ENCODE measurements at regions not wholly inside any gene's neighbourhood (a gene's known extent, or its start where the extent isn't known, plus 50 kb on each side); places are given as distances from the start of the nearest gene placed in this dataset.

- Histone ChIP-seq H3K27ac (no peak overlapping the region), H3K4me1 (no peaks in the 10 kb centered on the region), H3K4me3 (no peak overlapping the region), H3K27me3 (no peaks in the 10 kb centered on the region), H3K9me3 (no peaks in the 10 kb centered on the region), H3K36me3 (no peaks in the 10 kb centered on the region)
- no peak for ATAC-seq
- 20 to 28% methylated on average over 1 of the region's 1 CpG for WGBS, 2 donors (ENCODE audit: low coverage in 1 of 2)
- TF ChIP-seq, protein P1, sequence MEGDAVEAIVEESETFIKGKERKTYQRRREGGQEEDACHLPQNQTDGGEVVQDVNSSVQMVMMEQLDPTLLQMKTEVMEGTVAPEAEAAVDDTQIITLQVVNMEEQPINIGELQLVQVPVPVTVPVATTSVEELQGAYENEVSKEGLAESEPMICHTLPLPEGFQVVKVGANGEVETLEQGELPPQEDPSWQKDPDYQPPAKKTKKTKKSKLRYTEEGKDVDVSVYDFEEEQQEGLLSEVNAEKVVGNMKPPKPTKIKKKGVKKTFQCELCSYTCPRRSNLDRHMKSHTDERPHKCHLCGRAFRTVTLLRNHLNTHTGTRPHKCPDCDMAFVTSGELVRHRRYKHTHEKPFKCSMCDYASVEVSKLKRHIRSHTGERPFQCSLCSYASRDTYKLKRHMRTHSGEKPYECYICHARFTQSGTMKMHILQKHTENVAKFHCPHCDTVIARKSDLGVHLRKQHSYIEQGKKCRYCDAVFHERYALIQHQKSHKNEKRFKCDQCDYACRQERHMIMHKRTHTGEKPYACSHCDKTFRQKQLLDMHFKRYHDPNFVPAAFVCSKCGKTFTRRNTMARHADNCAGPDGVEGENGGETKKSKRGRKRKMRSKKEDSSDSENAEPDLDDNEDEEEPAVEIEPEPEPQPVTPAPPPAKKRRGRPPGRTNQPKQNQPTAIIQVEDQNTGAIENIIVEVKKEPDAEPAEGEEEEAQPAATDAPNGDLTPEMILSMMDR (IDR thresholded peaks at IDR 0.05), result no peak
- TF ChIP-seq POLR2AphosphoS5 (IDR thresholded peaks at IDR 0.05) (no peak), EP300 (IDR thresholded peaks at IDR 0.05) (no peak), POLR2A (IDR thresholded peaks at IDR 0.05) (no peak)
Measured at GRCh38 chr4:66589183-66589582, 918.9 kb upstream of the EPHA5 start.

DNA sequence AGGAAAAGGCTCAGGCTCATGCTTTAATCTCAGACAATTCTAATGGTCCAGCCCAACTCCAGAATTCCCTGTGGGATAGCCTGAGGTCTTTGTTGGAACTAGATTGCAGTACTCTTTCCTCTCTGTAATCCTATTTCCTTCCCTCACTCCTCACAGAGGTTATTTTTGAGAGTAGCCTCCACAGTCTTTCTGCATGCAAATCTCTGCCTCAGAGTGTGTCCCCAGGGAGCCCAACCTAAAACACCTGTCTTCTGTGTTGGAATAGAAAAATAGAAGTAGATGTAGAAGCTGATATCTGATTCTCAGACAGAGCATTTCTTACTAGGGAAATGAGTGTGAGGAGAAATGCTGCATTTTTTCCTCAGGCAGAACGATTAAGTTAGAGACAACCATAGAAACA is 915.5 kb upstream of the EPHA5 start:
- no peaks in the 10 kb centered on the region for H3K4me1 ChIP-seq
- ATAC-seq, result no peak
- H3K36me3 ChIP-seq, result no peaks in the 10 kb centered on the region
- H3K4me3 ChIP-seq, result no peak overlapping the region
- H3K27me3 ChIP-seq, result no peaks in the 10 kb centered on the region
- no peaks in the 10 kb centered on the region for H3K9me3 ChIP-seq
- H3K27ac ChIP-seq, result no peak overlapping the region
- TF ChIP-seq POLR2AphosphoS5 (IDR thresholded peaks at IDR 0.05), result no peak
- no peak for TF ChIP-seq EP300 (IDR thresholded peaks at IDR 0.05)
- TF ChIP-seq, protein P1 (IDR thresholded peaks at IDR 0.05), result no peak
- no peak for TF ChIP-seq POLR2A (IDR thresholded peaks at IDR 0.05)
- 81 to 83% methylated on average over 1 of the region's 1 CpG for WGBS, 2 donors (ENCODE audit: low coverage in 1 of 2)

GRCh38 chr4:66577922-66578321 is 907.6 kb upstream of the EPHA5 start:
- Histone ChIP-seq H3K27ac (no peak overlapping the region), H3K9me3 (no peaks in the 10 kb centered on the region), H3K4me1 (no peaks in the 10 kb centered on the region), H3K36me3 (no peaks in the 10 kb centered on the region), H3K4me3 (no peak overlapping the region), H3K27me3 (no peaks in the 10 kb centered on the region)
- 15 to 30% methylated on average over 2 of the region's 2 CpGs for WGBS, 2 donors (ENCODE audit: low coverage in 1 of 2)
- no peak for ATAC-seq
- no peak for TF ChIP-seq EP300 (IDR thresholded peaks at IDR 0.05)
- TF ChIP-seq, protein P1 (IDR thresholded peaks at IDR 0.05), result no peak

DNA sequence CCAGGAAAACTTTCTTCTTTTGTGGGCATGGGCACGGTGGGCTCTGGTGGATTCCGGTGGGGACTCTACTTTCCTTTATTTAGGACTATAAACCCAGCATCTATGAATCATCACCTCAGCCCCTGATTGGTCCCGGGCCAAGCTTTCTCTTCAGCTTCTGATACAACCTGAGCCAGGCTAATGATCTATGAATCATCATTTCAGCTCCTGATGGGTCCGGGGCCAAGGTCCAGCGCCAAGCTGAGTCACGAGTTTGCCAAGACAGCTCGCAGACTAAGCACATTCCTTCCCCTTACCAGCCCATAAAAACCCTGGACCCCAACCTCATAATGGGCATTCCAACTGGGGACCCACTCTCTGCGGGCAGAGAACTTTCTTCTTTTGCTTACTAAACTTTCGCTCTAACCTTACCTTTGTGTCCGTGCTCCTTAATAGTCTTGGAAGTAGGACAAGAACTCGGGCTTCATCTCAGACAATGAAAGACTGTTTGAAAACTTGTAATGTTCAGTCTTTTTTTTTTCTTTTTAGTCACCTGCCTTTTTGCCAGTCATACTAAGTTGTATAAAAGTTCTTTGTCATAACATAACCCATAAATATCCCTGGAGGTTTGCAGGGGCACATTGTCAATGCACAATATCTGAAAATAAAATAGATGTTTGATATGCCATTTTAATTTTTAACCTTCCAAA is 904.9 kb upstream of the EPHA5 start:
- no peak for ATAC-seq
- Histone ChIP-seq H3K36me3 (no peaks in the 10 kb centered on the region), H3K27me3 (no peaks in the 10 kb centered on the region), H3K4me3 (no peak overlapping the region), H3K9me3 (no peaks in the 10 kb centered on the region), H3K4me1 (no peaks in the 10 kb centered on the region), H3K27ac (no peak overlapping the region)
- WGBS, 2 donors (ENCODE audit: low coverage in 1 of 2), result 47 to 89% methylated on average over 4 to 11 of the region's 11 CpGs
- TF ChIP-seq POLR2A (IDR thresholded peaks at IDR 0.05), result no peak

DNA sequence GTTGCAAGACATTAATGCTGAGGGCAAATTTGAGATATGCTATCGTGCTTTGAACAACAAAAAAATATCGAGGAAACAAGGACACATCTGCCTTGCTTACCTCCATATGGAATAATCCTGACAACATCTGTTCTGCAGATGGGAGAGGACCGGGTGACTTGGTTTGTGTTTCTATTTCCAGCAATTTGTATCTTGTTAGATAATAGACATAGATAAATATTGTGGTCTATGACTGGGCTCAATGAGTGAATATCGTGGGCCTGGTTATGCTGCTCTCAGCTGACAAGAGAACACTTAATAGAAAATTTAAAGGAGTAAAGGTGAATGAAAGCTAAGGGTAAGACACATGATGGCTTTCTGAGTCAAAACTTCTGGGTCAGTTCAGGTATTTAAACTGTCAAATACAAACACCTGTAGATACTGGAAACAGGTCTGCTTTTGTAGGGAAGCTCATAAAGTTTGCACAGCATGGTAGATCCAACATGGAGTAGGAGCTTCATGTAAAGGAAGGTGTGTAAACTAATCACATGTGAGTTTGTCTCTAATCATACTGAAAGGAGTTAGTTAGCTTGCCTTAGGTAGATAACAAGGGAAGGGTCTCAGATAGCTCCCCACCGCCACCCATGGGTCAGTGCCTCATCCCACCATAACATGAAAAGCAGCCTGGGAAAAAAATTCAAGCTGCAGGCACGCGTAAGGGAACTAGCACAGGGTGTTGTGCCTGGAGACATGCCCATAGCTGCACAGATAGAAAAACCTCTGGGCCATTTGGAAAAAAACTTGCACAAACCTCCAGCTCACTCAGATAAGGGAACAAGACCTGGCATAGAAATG is 904.1 kb upstream of the EPHA5 start:
- Histone ChIP-seq H3K9me3 (no peaks in the 10 kb centered on the region), H3K27me3 (no peaks in the 10 kb centered on the region), H3K4me1 (no peaks in the 10 kb centered on the region), H3K27ac (no peak overlapping the region), H3K4me3 (no peak overlapping the region), H3K36me3 (no peaks in the 10 kb centered on the region)
- TF ChIP-seq POLR2AphosphoS5 (IDR thresholded peaks at IDR 0.05), result no peak
- no peak for TF ChIP-seq EP300 (IDR thresholded peaks at IDR 0.05)
- TF ChIP-seq, protein P1 (IDR thresholded peaks at IDR 0.05), result no peak
- TF ChIP-seq POLR2A (IDR thresholded peaks at IDR 0.05), result no peak
- 70 to 71% methylated on average over 7 of the region's 7 CpGs for WGBS, 2 donors (ENCODE audit: low coverage in 1 of 2)
- no peak for ATAC-seq
